ENCODE measurements at regions not wholly inside any gene's neighbourhood (a gene's known extent, or its start where the extent isn't known, plus 50 kb on each side); places are given as distances from the start of the nearest gene placed in this dataset.

DNA sequence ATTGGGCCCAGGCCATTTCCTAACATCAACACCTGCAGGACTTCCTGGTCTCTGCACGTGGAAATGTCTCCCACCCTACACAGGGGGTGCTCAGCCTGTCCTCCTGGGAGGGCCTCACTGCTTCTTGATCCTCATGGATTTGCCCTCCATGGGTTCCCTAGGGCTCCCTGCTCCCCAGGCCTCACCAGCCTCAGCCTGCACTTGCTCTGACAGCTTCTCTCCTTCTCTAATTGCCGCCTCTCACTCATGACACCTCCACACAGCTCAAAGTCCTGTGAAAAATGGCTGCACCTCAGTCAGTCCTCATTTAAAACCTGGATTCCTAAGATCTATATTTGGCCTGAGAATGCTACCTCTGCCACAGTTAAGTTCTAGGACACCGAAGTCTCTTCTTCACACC lies 130.6 kb downstream of the PXDC1 start:
- TF ChIP-seq, protein P1, sequence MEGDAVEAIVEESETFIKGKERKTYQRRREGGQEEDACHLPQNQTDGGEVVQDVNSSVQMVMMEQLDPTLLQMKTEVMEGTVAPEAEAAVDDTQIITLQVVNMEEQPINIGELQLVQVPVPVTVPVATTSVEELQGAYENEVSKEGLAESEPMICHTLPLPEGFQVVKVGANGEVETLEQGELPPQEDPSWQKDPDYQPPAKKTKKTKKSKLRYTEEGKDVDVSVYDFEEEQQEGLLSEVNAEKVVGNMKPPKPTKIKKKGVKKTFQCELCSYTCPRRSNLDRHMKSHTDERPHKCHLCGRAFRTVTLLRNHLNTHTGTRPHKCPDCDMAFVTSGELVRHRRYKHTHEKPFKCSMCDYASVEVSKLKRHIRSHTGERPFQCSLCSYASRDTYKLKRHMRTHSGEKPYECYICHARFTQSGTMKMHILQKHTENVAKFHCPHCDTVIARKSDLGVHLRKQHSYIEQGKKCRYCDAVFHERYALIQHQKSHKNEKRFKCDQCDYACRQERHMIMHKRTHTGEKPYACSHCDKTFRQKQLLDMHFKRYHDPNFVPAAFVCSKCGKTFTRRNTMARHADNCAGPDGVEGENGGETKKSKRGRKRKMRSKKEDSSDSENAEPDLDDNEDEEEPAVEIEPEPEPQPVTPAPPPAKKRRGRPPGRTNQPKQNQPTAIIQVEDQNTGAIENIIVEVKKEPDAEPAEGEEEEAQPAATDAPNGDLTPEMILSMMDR (IDR thresholded peaks at IDR 0.05): no peak
- Histone ChIP-seq H3K36me3 (no peaks in the 10 kb centered on the region), H3K4me1 (no peaks in the 10 kb centered on the region), H3K27ac (no peak overlapping the region), H3K27me3 (no peaks in the 10 kb centered on the region), H3K4me3 (no peak overlapping the region), H3K9me3 (no peaks in the 10 kb centered on the region)
- DNase-seq (ENCODE audit: low spot score): no peak

DNA sequence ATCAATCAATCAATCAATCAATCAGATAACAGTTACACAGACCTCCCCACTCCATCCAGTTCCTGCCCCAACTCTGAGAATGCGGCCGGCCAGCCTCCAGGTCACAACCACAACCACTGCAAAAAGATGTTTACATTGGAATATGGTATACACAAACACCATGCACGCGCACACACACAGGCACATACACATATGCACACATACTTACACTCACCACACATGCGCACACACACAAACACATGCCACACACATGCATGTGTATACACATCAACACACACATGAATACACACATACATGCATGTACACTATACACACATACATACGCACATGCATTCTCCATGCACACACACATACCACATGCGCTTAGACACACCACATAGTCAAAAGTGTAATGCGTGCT lies 131.1 kb downstream of the PXDC1 start:
- DNase-seq (ENCODE audit: low spot score): no peak
- no peaks in the 10 kb centered on the region for H3K27me3 ChIP-seq

GRCh38 chr6:3619800-3620199 lies 131.7 kb downstream of the PXDC1 start:
- H3K4me3 ChIP-seq: no peak overlapping the region
- no peaks in the 10 kb centered on the region for H3K36me3 ChIP-seq
- H3K9me3 ChIP-seq: no peaks in the 10 kb centered on the region
- TF ChIP-seq, protein P1 (IDR thresholded peaks at IDR 0.05): no peak
- no peaks in the 10 kb centered on the region for H3K4me1 ChIP-seq
- H3K27ac ChIP-seq: no peak overlapping the region
- H3K27me3 ChIP-seq: no peaks in the 10 kb centered on the region
- DNase-seq (ENCODE audit: low spot score): no peak

More for the DNA sequence above, 131.1 kb downstream of the PXDC1 start:
- TF ChIP-seq, protein P1 (IDR thresholded peaks at IDR 0.05): no peak
- no peaks in the 10 kb centered on the region for H3K36me3 ChIP-seq
- no peak overlapping the region for H3K27ac ChIP-seq
- H3K4me3 ChIP-seq: no peak overlapping the region
- H3K9me3 ChIP-seq: no peaks in the 10 kb centered on the region
- no peaks in the 10 kb centered on the region for H3K4me1 ChIP-seq

DNA sequence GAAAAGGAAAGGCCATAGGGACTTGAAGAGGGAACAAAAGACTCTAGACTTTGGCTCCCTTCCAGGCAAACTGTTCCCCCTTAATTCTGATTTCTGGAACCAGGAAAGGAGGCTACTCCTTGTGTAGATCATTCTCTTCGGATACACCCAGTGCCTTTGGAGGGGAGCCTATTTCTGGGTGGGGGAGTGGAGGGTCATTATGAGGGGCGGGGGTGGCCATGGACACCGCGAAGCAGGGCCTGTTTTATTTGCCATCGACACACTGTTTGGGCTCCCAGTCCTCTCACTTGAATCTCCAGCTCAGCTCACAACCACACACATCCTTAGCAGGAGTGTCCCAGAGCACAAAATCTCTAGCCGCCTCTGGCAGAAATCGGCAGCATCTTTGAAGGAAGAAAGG lies 132.3 kb downstream of the PXDC1 start:
- H3K27ac ChIP-seq: no peak overlapping the region
- TF ChIP-seq, protein P1 (IDR thresholded peaks at IDR 0.05): no peak
- no peaks in the 10 kb centered on the region for H3K27me3 ChIP-seq
- no peaks in the 10 kb centered on the region for H3K9me3 ChIP-seq
- no peaks in the 10 kb centered on the region for H3K4me1 ChIP-seq
- H3K4me3 ChIP-seq: no peak overlapping the region
- H3K36me3 ChIP-seq: no peaks in the 10 kb centered on the region
- no peak for DNase-seq (ENCODE audit: low spot score)

GRCh38 chr6:3618642-3619041 lies 132.9 kb downstream of the PXDC1 start:
- TF ChIP-seq, protein P1 (IDR thresholded peaks at IDR 0.05): no peak
- Histone ChIP-seq H3K36me3 (no peaks in the 10 kb centered on the region), H3K27me3 (no peaks in the 10 kb centered on the region)

GRCh38 chr6:3617681-3618311 lies 133.7 kb downstream of the PXDC1 start:
- H3K4me1 ChIP-seq: no peaks in the 10 kb centered on the region
- no peaks in the 10 kb centered on the region for H3K9me3 ChIP-seq
- TF ChIP-seq, protein P1 (IDR thresholded peaks at IDR 0.05): no peak
- H3K27ac ChIP-seq: no peak overlapping the region
- no peaks in the 10 kb centered on the region for H3K27me3 ChIP-seq
- H3K4me3 ChIP-seq: no peak overlapping the region
- H3K36me3 ChIP-seq: no peaks in the 10 kb centered on the region
- no peak for DNase-seq (ENCODE audit: low spot score)

More at GRCh38 chr6:3618642-3619041, 132.9 kb downstream of the PXDC1 start:
- Histone ChIP-seq H3K27ac (no peak overlapping the region), H3K9me3 (no peaks in the 10 kb centered on the region), H3K4me3 (no peak overlapping the region), H3K4me1 (no peaks in the 10 kb centered on the region)
- DNase-seq (ENCODE audit: low spot score): no peak

Data from right atrium auricular region (tissue), 2 donors.